ENCODE measurements at regions not wholly inside any gene's neighbourhood (a gene's known extent, or its start where the extent isn't known, plus 50 kb on each side); places are given as distances from the start of the nearest gene placed in this dataset.

DNA sequence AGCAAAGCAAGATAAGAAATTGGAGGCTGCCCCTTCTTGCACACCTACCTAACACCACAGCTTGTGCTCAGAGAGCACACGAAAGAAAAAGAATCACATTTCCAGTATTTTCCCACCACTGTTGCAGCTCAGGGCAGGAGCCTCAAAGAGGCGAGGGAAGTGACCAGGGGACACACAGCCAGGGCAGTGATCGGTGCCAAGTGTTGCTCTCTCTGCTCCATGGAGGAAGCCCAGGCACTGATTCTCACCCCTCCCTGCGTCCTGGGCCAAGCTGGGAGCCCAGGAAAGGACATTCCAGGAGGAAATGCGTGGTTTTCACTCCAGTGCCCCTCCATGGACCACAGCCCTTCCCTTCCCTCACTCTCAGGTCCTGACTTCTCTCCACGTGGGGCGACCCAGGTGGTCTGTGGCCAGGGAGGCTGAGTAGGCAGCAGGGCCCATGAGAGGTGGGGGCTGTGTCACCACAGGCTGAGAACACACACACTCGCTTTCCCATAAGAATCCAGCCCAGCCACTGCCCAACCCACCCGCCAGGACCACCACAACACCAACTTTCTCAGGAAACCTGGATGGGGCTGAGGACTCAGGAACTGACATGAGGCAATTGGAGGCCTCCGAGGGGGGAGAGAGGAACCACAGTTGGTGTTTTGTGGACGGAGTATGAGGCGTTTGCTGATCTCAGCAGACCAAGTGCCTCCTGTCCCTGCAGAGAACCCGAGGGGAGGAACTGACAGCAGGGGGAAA is 81.7 kb upstream of the MAFB start:
- DNase-seq: no peak

DNA sequence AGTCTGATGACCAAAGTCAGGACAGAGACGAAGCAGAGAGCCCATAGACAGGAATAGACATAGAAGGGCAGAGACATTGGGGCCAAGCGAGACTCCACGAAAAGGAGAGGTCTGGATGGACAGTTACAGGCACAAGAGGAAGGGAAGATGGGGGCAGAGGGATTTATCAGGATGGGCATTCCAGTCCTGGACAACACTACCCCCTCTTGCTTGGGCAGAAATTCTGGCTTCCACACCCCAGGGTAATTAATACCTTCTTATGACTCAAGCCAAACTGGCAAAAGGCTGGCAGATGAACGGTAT is 82.2 kb upstream of the MAFB start:
- DNase-seq: no peak

DNA sequence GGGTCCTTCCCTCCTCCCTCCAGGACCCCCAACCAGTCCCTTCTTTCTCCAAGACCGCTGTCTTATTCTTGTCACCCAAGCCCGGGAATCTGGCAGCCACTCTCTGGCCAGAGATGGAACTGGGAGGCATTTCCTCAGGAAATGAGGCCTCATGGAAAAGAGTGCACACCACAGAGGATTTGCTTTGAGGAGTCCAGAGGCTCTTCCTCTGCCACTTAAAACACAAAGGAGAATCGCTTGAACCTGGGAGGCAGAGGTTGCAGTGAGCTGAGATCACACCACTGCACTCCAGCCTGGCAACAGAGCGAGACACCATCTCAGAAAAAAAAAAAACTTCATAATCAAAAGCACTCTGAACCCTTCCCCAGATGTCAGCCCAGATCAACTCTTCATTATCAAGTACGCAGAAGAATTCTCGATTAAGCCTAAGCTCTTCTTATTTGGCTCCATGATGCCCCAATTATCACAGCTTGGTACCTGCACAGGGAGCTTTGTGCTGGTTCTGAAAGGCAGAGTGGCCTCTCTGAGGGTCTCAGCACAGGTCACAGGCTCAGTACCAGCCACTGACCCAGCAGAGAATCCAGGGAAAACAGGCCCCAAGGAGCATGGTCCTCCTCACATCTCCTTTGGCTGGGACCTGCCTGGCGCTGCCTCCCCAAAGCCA is 82.9 kb upstream of the MAFB start:
- DNase-seq: no peak

DNA sequence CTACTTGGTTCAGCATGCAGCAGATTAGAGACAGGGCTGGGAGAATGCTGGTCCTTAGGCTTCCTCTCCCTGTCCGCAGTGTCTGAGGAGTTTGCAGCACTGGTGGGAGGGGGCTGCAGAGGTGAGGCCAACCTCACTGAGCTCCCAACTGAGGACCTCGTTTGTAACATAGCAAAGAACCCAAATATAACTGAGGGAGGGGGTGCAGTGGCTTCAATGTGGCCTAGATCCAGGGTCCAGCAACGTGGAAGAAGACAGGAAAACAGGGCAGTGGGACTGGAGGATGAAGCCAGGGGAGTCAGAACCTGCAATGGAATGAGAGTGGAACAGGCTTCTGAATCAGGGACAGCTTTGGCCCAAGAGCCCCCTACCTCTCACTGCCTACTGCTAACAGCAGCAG is 84.3 kb upstream of the MAFB start:
- no peak for DNase-seq

DNA sequence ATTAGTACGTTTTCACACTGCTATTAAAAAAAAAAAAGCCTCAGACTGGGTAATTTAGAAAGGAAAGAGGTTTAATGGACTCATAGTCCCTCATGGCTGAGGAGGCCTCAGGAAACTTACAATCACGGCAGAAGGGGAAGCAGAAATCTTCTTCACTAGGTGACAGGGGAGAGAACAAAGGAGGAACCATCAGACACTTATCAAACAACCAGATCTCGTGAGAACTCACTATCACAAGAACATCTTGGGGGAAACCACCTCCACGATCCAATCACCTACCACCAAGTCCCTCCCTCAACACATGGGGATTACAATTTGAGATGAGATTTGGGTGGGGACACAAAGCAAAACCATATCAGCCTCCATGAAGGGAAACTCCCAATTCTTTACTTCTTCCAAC is 85.2 kb upstream of the MAFB start:
- DNase-seq: no peak

DNA sequence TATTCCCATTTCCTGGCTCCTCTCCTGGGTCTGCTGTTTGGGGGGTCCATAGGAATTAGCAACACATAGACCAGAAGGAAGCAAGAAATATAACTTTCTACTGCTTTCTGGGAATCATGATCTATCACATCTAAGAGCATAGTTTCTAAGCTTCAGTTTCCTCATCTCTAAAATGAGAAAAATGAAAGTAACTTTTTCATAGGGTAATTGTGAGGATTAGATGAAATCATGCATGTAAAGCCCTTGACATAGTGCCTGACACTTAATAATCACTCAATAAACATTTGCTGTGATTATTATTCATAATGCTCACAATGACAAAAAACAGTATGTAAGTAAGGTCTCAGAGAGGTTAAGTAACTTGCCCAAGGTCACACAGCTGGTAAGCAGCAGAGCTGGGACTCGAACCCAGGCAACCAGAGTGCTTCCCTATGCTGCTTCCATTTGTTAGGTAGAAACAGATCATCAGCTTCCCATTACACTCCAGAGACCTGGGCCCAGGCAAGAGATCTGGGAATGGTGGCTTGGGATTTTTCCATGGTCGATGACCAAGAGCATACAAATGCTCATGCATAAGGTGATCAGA is 86.6 kb upstream of the MAFB start:
- no peak for DNase-seq

DNA sequence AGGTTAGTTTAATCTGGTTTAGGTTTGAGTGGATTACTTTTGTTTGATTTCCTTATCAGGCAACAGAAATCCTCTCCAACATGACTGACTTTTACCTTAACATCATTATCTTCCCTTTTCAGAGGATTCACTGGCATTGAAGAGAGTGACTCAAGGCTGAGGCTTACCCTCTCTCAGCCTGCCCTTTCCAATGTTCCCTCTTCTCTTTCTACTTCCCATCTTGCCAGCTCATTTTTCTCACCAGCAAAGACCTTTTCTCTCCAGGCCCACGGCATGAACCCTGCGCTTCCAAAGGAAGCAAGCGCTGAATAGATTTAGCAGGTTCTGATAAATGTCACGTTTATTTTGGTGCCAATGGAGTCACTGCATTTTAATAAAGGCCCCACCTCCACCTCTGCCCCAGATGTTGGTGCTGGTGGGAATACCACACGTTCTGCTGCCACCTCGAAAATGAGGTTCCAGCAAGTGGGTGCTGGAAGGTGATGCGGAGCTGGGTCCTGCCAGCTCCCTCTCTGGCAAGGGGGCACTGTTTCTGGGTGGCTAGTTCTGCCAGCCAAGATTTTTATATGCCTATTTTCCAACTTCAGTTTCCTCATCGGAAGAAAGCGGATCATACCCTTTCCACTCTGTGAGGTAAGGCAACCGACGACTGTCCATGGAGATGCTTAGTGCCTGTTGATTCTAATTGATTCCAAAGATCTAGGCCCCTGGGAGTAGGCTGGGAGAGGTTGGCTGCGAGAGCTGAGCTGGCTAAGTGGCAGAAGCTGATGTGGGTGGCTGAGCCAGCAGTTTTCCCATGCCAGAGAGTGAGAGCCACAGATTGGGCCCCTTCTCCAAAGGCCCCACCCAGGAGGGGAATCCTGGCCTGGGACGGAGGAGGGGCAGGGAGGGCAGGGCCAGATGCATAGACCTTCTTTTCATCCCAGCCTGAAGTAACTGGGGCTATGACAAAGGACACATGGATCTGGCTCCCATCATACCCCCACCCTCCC is 87.7 kb upstream of the MAFB start:
- DNase-seq: no peak

DNA sequence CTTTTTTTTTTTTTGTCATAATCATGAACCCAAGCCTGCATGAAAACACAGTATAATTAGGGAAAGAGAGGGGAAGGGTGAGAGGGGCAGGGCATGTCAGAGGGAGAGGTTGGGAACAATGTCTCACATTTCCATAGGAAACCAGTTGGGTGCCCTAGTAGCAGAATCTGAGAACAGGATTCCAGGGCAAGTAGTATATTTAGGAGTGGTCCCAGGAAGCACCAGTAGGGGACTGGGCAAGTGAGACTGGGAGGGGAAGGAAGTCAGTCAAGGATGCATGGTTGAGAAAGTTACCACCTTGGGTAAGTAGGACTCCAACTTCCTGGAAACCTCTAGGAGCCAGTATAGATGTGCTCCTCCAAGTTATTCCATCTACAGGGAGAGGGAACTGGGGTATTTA is 88.6 kb upstream of the MAFB start:
- no peak for DNase-seq

DNA sequence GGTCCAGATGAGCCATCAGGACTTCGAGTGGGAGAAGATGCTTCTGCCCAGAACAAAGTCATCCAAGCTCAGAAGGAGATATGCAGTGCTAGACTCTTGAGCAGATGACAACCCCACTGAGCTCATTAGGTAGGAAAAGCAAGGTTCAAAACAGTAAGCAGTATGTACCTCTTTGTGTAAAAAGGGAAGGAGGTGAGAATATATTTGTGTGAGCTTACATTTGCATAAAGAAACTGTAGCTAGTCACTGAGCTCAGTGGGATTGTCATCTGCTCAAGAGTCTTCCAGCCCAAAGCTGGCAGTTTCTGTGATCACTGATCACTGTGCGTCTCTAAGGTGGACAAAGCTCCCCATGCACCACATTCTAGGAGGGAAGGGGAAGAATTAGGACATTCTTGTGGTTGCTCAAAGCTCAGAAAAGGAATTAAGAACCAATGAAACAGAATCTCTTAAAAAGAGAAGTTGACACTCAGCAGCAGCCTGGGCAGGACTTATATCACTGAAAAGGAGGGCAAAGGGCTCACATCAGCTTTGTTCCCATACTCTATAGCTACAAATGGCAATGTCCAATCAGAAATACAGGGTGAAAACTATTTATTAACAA is 90.0 kb upstream of the MAFB start:
- no peak for DNase-seq

DNA sequence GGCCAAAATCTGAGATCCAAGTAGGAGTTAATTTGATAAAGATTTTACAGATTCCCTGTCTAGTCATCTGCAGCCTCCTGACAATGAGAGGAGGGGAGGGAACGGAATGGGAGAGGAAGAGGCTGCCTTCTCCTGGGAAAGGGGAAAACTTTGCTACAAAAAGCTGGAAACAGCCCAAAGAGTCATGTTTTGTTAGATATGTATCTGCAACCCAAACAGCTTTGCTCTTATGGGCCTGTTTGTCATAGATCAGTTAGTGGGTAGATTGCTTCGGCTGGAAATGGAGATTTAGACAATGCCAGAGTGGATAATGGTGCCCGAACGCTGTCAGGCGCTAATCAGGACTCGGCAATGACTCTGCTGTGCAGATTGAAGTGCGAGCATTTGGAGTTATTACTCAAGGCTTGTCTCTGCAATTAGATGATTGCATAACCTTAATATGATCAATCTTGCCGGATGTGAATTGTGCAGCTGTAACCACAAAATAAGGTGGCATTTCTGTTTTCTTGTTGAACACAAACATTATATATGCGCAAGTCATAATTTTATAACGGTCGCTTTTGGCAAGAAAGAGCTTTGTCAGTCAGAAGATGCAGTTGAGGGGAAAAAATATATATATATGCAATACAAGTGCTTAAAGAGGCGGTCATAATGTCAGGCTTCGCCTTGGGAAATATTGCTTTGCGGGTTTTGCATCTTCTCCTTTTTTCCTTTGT is 92.4 kb upstream of the MAFB start:
- DNase-seq: no peak

DNA sequence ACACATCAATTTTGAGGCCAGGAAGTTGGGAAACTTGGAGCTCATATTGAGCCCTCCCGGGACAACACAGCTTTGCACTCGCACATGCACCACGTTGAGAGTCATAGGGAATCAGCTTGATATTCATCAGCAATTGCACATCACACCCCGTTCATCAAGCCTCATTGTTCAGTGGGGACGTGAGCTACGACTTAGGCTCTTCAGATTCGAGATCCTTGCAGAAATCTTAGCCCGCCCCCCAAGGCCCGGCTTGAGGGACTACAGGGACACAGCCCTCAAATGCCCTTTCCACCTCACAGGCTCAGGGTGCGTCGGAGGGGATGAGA is 93.0 kb upstream of the MAFB start:
- DNase-seq: no peak

DNA sequence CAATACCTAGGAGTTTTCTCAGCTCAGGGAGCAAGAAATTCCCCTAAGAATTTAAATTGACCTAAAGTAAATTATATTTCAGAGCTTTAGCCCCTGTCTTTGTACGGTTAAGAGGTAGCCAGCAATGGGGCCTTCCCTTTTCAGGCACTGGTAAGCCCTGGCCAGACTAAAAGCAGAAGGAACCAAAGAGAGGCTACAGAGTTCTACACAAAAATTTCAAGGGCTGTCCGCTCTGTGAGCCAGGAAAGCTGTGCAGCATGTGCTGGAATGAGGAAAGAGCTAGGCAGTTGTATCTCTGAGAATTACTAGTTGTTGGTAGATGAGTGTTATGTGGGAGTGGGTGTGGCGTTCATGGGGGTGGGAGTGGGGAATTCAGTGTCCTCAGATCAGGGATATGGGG is 96.3 kb upstream of the MAFB start:
- DNase-seq: no peak

DNA sequence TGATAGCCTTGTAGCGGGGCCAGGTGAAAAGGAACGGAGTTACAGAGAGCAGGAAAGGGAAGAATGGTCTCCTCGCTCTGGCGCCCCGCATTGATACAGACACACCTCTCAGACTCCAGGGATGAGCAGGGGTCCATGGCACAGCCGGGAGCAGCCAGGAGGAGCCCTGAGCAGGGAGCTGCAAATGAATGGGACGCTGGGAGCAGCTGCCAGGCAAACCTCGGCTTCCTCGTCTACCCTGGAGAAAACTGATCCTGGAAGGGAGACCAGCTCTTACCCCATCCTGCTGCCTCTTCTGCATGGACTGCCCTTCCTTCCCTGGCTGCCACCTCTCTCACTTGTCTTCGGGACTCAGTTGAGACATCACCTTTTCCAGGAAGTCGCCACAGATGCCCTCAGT is 97.3 kb upstream of the MAFB start:
- no peak for DNase-seq

DNA sequence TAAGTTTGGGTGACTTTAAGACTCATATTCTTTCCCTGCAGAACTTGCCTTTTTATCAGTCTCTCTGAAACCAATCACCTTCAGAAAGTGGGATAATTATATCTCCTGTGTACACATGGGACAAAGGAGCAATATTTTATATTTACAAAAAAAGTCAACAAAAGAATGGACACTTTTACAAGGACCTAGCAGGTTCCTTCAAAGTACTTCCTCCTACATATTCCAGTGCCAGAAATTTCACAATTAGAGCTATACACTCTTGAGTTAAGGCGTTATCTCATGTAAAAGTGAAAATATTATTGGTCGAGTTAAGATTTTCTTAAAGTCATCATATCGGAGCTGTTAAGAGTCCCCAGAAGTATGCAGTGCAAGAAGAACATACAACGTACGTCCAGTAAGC is 98.9 kb upstream of the MAFB start:
- DNase-seq: no peak

DNA sequence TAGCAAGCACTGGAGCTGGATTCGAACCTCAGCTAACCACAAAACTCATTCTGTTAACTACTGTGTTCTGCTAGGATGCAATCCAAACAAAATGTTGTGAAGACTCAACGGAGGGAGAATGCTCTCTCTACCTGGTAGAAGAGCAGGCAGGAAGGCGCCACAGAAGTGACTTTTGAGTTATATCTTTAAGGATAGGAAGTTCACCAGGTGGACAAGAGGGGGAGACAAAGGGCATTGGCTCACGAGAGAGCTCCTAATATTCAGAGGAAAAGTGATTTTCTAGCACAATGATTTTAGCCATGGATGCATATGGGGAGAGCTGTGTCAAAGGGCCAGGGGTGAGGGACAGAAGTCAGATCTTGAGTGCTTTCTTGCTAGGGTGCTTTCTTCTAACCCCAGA is 108.4 kb upstream of the MAFB start:
- DNase-seq: no peak

DNA sequence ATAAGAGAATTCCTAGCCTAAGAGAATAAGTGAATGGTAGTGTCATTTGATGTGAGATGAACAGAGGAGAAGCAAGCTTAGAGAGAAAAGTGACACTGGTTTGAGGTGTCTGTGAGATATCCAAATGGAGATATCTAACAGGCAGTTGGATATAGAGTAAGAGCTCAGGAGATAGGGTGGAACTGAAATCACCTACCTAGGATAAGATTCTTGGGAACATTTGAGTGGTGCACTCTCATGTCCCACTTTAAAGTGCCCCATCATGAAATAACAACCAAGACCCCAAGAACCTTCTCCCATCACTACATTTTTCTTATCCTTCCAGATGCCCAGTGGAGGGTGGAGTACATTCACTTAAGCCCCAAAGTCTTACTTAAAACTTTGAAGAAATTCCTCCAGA is 109.0 kb upstream of the MAFB start:
- DNase-seq: no peak

DNA sequence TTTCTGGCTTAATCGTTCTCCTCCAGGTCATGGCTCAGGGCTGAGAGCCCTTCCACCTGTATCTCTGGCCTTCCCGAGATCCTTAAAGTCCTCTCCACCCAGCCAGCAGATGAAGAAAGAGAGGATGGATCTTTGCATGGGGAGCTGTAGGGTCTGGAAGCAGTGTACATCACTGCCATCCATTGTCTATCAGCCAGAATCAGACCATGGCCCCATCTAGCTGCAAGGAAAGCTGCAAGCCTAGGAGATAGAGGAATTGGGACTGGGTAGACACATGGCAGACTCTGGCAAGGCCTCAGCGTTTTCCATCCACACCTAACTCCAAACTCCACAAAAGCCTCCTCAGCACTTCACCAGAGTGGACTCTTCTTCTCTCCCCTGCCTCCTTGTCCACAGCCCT is 113.8 kb upstream of the MAFB start:
- no peak for DNase-seq

DNA sequence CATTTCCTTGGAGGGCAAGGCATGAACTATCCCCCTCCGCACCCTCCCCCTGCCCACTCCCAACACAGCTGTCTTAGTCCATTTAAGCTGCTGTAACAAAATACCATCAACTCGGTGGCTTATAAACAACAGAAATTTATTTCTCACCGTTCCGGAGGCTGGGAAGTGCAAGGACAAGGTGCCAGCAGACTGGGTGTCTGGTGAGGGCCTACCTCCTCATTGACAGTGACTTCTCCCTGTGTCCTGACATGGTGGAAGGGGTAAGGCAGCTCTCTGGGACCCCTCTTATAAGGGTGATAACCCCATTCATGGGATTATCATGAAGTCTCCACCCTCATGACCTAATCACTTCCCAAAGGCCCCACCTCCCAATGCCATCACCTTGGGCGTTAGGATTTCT is 114.3 kb upstream of the MAFB start:
- DNase-seq: no peak

DNA sequence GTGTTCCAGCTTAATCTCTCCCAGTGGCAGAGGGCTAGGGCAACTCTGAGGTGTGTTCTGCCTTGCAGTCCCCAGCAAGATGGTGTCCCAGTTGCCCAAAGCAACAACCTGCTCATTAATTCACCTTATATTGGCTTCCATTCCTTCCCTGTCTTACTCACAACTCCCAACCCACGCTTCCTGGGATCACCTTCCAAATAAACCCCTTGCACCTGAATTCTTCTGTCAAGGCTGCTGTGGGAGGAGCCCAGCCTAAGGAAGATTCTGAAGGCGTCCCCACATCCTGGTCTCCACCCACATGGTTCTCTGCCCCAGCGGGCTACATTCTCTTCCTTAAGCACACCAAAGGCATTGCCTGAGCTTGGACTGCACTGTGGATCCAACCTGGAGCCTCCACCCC is 116.6 kb upstream of the MAFB start:
- DNase-seq: no peak

DNA sequence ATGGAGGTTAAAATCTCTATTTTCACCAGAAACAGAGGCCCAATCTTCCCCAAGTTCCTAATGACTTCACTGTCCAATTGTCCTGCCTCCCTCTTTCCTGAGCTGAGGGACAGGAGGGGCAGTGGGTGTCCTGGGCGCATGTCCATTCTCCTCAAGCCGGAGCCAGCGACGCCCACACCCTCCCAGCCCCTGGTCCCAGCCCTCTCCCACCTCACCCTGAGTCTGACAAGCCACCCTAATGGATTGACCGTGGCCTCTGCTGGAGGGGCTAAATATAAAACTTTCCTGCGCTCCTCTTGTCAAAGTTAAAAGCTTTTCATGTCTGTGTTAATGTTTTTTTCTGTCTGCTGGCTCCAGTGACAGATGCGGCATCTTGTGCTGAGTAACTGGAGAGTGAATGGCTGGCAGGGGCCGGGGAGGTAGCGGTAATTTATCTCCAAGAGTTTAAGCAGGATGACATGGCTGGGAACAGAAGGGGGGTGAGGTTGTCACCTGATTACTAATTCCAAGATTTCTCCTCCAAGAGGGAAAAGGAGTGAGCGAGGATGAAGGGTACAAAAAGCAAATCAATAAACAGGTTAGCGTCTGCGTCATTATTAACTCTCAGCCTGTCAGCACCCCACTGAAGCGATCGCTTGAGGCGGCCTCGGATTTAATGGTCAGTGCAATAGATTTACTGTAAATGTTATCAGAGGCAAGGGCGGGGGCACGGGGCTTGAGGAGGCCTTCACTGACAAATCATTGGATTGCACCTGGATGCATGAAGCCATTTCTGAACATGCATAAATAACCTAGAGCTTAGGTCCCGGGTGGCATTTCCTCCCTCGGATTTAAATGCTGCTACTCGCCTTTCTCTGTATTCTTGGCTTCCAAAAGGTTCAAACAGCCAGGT is 118.1 kb upstream of the MAFB start:
- DNase-seq: no peak

DNA sequence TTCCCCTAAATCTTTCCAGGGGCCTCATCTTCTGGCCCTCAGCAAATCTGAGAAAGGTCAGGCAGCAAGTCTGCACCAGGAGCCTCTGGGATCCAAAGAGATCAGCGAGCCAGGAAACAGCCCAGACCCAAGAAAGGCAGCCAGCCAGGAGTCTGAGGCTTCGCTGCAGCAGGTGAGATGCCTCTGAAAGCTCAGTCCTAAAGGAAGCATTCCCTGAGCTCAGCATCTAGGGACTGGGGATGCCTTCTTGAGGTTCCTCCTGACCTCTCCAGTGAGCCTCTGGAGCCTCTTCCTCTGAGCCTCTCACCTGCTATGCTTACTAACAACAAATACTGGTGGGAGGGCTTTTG is 118.8 kb upstream of the MAFB start:
- DNase-seq: no peak

DNA sequence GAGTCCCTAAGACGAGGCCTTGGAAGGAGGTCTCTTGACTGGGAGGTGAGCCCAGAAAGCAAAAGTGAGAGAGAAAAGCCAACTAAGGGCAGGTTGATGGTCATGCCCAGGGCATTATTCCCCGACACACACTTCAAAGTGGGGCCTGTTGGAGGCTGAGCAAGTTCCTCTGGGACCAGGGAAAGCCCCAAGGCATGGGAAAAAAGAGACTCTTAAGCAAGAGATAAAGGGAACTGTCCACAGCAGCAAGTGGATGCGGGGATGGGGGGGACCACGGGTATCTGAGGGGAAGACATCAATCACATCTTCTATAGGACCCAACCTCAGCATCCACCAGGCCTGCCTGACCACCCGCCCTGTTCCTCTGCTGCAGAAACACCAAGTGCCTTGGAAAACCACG is 119.9 kb upstream of the MAFB start:
- no peak for DNase-seq

Measured in activated naive CD4-positive, alpha-beta T cell (primary cell).